ACC112 (cell line): ENCODE measurements at regions not wholly inside any gene's neighbourhood (a gene's known extent, or its start where the extent isn't known, plus 50 kb on each side); places are given as distances from the start of the nearest gene placed in this dataset.
"Not testable (repeated sequence)": the region's sequence is repeated elsewhere in the genome, so short reads cannot be mapped to it uniquely, and the experiment has no call there.

ENCODE experiments used
- H2AFZ ChIP-seq: fragments of 200-600 bp; sonication (generic); one replicate; pipeline ENCODE4 v1.6.0; 2017; ENCODE audit warnings: antibody characterized with exemption, low read length; ENCODE audit not compliant: unreplicated experiment
- H3K27ac ChIP-seq: fragments of 200-600 bp; sonication (generic); 2 replicates; pipeline ENCODE4 v1.5.1; 2014; ENCODE audit warnings: low read depth, mild to moderate bottlenecking, antibody characterized with exemption, low read length, moderate library complexity
- H3K27me3 ChIP-seq: fragments of 200-600 bp; sonication (generic); 2 replicates; pipeline ENCODE4 v1.6.1; 2014; ENCODE audit warnings: mild to moderate bottlenecking, antibody characterized with exemption, low read length, moderate library complexity, mixed read lengths; ENCODE audit not compliant: insufficient read depth
- H3K36me3 ChIP-seq: fragments of 200-600 bp; sonication (generic); 2 replicates; pipeline ENCODE4 v1.6.1; 2016; ENCODE audit warnings: mild to moderate bottlenecking, antibody characterized with exemption, low read length, moderate library complexity, mixed read lengths; ENCODE audit not compliant: insufficient read depth
- H3K4me1 ChIP-seq: fragments of 200-600 bp; sonication (generic); one replicate; pipeline ENCODE4 v1.6.1; 2016; ENCODE audit warnings: low read length, mixed read lengths; ENCODE audit not compliant: insufficient read depth, unreplicated experiment, control insufficient read depth
- H3K4me3 ChIP-seq: fragments of 200-600 bp; sonication (generic); 2 replicates; pipeline ENCODE4 v1.5.1; 2014; ENCODE audit warnings: mild to moderate bottlenecking, low read depth, low read length
- H3K79me2 ChIP-seq: fragments of 200-600 bp; sonication (generic); one replicate; pipeline ENCODE4 v1.6.0; 2016; ENCODE audit warnings: low read length; ENCODE audit not compliant: control insufficient read depth, unreplicated experiment, insufficient read depth

DNA sequence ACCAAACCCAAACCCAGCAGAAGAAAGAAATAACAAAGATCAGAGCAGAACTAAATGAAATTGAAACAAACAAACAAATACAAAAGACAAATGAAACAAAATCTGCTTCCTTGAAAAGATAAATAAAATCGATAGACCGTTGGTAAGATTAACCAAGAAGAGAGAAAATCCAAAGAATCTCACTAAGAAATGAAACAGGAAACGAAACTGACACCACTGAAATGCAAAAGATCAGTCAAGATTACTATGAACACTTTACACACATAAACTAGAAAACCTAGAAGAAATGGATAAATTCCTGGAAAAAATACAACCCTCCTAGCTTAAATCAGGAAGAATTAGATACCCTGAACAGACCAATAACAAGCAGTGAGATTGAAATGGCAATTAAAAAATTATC lies 252.1 kb upstream of the SGK1 start:
- not testable (repeated sequence) for H2AFZ ChIP-seq, H3K79me2 ChIP-seq, H3K4me1 ChIP-seq, H3K4me3 ChIP-seq, H3K27ac ChIP-seq, H3K27me3 ChIP-seq, H3K36me3 ChIP-seq

DNA sequence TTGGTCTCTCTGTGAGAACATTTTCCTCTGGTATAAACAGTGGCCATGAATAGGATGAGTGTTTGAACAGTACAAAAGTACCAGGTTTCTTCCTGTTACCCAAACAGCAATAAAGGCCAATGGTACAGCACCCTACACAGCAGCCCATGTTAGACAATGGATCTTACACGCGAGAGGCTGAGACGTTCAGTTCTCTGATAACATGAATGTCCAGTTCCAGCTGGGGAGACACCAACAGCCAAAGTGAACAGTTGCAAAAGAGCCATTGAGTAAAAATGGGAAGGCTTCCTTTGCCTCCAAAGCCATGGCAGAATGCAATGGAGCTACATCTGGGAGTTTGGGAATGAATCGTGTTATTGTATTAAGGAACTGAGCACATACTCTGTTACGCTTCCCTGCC lies 246.8 kb upstream of the SGK1 start:
- H3K4me3 ChIP-seq = no peak overlapping the region
- no peak overlapping the region for H3K27ac ChIP-seq
- H3K27me3 ChIP-seq = no peaks in the 10 kb centered on the region
- H3K36me3 ChIP-seq = no peaks in the 10 kb centered on the region
- no peaks in the 10 kb centered on the region for H3K4me1 ChIP-seq
- no peaks in the 10 kb centered on the region for H3K79me2 ChIP-seq
- no peak overlapping the region for H2AFZ ChIP-seq

- H3K79me2 ChIP-seq = no peaks in the 10 kb centered on the region
- H3K4me3 ChIP-seq = no peak overlapping the region
- no peaks in the 10 kb centered on the region for H3K36me3 ChIP-seq
- no peak overlapping the region for H3K27ac ChIP-seq
- H3K4me1 ChIP-seq = no peaks in the 10 kb centered on the region
- no peaks in the 10 kb centered on the region for H3K27me3 ChIP-seq
- no peak overlapping the region for H2AFZ ChIP-seq
Observed at GRCh38 chr6:134560019-134560418, 242.1 kb upstream of the SGK1 start.

DNA sequence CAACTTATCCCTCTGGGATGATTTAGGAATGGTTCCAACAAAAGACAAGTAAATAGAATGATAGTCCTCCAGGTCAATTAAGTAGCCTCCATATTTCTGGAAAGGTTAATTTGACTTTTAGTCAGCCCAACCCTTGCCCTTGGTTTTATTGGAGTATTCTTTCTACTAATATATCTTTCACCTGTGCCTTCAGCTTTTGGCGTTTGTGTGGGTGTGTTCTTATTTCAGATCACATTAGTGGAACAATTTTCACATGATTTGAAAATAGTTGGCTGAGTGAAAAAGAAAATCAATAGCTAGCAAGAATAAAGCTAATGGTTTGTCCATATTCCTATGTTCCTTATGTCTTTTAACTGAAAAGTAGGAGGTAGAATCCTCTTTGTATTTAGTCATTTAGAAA lies 239.6 kb upstream of the SGK1 start:
- Histone ChIP-seq H3K4me1 (no peaks in the 10 kb centered on the region), H3K4me3 (no peak overlapping the region), H2AFZ (no peak overlapping the region), H3K79me2 (no peaks in the 10 kb centered on the region), H3K36me3 (no peaks in the 10 kb centered on the region), H3K27me3 (no peaks in the 10 kb centered on the region), H3K27ac (no peak overlapping the region)

GRCh38 chr6:134555672-134556071 lies 237.8 kb upstream of the SGK1 start:
- Histone ChIP-seq H3K27me3 (no peaks in the 10 kb centered on the region), H3K79me2 (no peaks in the 10 kb centered on the region), H3K36me3 (no peaks in the 10 kb centered on the region), H3K4me1 (peaks cover 13% of the 10 kb centered on the region), H3K4me3 (no peak overlapping the region), H2AFZ (no peak overlapping the region), H3K27ac (no peak overlapping the region)

GRCh38 chr6:134553936-134554335 lies 236.0 kb upstream of the SGK1 start:
- H3K79me2 ChIP-seq = no peaks in the 10 kb centered on the region
- no peaks in the 10 kb centered on the region for H3K36me3 ChIP-seq
- peaks cover 27% of the 10 kb centered on the region for H3K4me1 ChIP-seq
- no peaks in the 10 kb centered on the region for H3K27me3 ChIP-seq
- H3K4me3 ChIP-seq = no peak overlapping the region
- no peak overlapping the region for H2AFZ ChIP-seq
- no peak overlapping the region for H3K27ac ChIP-seq

GRCh38 chr6:134551245-134551960 lies 233.5 kb upstream of the SGK1 start:
- H3K4me1 ChIP-seq = peaks cover 27% of the 10 kb centered on the region
- no peaks in the 10 kb centered on the region for H3K36me3 ChIP-seq
- H3K4me3 ChIP-seq = peak overlapping the region; percentile 64
- H3K27me3 ChIP-seq = no peaks in the 10 kb centered on the region
- peak overlapping the region; percentile 35 for H2AFZ ChIP-seq
- H3K79me2 ChIP-seq = no peaks in the 10 kb centered on the region
- H3K27ac ChIP-seq = peak overlapping the region; percentile 89

GRCh38 chr6:134550604-134551003 lies 232.7 kb upstream of the SGK1 start:
- peak overlapping the region; percentile 64 for H3K4me3 ChIP-seq
- no peaks in the 10 kb centered on the region for H3K27me3 ChIP-seq
- H3K4me1 ChIP-seq = peaks cover 27% of the 10 kb centered on the region
- no peak overlapping the region for H2AFZ ChIP-seq
- H3K79me2 ChIP-seq = no peaks in the 10 kb centered on the region
- no peaks in the 10 kb centered on the region for H3K36me3 ChIP-seq
- H3K27ac ChIP-seq = peak overlapping the region; percentile 89

GRCh38 chr6:134549854-134550253 lies 231.9 kb upstream of the SGK1 start:
- no peak overlapping the region for H3K4me3 ChIP-seq

GRCh38 chr6:134546962-134547645 lies 229.2 kb upstream of the SGK1 start:
- Histone ChIP-seq H2AFZ (no peak overlapping the region), H3K36me3 (no peaks in the 10 kb centered on the region), H3K4me3 (no peak overlapping the region), H3K4me1 (peaks cover 27% of the 10 kb centered on the region), H3K27me3 (no peaks in the 10 kb centered on the region), H3K79me2 (no peaks in the 10 kb centered on the region), H3K27ac (no peak overlapping the region)

More at GRCh38 chr6:134549854-134550253, 231.9 kb upstream of the SGK1 start:
- H3K36me3 ChIP-seq = no peaks in the 10 kb centered on the region
- H2AFZ ChIP-seq = peak overlapping the region; percentile 27
- H3K79me2 ChIP-seq = no peaks in the 10 kb centered on the region
- no peaks in the 10 kb centered on the region for H3K27me3 ChIP-seq
- H3K4me1 ChIP-seq = peaks cover 27% of the 10 kb centered on the region
- H3K27ac ChIP-seq = peak overlapping the region; percentile 89

- no peak overlapping the region for H2AFZ ChIP-seq
- H3K36me3 ChIP-seq = no peaks in the 10 kb centered on the region
- peaks cover 5% of the 10 kb centered on the region for H3K4me1 ChIP-seq
- H3K4me3 ChIP-seq = no peak overlapping the region
- H3K79me2 ChIP-seq = no peaks in the 10 kb centered on the region
- H3K27me3 ChIP-seq = no peaks in the 10 kb centered on the region
- H3K27ac ChIP-seq = no peak overlapping the region
Observed at GRCh38 chr6:134544737-134545136, 226.8 kb upstream of the SGK1 start.
